RCC 7860 (cell line): ENCODE measurements at regions not wholly inside any gene's neighbourhood (a gene's known extent, or its start where the extent isn't known, plus 50 kb on each side); places are given as distances from the start of the nearest gene placed in this dataset.
"Not testable (repeated sequence)": the region's sequence is repeated elsewhere in the genome, so short reads cannot be mapped to it uniquely, and the experiment has no call there.

Source experiments
- DNase-seq: peaks from one replicate; pipeline ENCODE4 v3.0.0-alpha.2; 2015; ENCODE audit warnings: low spot score
- FAIRE-seq: peaks from 2 replicates; lab custom pipeline; 2012; peaks lifted over from hg19 to GRCh38; lab: Jason Lieb, UNC

DNA sequence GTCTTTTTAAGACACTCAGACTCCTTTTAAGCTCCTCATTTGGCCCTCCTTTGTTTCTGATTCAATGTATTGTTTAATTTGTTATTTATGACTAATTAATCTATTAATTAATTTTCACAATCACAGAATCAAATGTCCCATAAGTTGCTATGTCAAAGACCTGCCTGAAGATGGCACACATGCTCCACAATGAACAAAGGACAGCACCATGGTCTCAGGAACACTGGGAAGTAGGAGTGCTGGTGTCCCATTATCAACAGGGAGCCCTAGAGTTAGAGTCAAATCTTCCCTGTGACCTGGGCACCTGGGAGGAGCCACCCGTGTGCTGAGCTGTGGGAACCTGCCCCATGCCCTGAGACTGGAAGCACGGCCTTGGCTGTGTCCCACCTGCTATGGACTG, 1164.3 kb downstream of the RPIA start:
- not testable (repeated sequence) for DNase-seq, FAIRE-seq

DNA sequence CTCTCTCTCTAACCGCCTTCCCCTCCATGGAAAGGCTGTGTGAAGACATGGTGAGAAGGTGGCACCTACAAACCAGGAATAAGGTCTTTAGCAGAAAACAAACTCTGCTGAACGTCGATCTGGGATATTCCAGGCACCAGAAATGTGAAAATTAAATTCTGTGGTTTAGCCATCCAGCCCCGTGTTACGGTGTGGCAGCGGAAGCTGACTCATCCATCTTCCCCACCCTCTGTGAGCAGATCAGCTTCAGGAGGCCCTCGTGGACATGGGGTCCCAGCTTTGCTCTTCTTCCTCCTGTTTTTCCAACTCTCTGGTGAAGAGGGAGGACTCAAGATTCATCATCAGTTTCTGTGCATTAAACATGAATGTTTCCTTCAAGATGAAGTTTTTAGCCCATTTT, 1164.8 kb downstream of the RPIA start:
- not testable (repeated sequence) for DNase-seq, FAIRE-seq

DNA sequence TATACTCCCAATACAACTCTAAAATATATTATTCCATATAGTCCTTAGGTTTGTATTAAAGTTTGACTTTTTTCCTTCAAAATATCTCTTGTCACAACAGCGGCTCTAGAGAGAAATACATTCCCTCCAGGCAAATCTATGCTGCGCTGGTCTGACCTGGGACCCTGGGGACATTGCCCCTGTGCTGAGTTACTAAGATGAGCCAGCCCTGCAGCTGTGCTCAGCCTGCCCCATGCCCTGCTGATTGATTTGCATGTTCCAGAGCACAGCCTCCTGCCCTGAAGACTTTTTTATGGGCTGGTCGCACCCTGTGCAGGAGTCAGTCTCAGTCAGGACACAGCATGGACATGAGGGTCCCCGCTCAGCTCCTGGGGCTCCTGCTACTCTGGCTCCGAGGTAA, 1170.7 kb downstream of the RPIA start:
- FAIRE-seq, DNase-seq: not testable (repeated sequence)

DNA sequence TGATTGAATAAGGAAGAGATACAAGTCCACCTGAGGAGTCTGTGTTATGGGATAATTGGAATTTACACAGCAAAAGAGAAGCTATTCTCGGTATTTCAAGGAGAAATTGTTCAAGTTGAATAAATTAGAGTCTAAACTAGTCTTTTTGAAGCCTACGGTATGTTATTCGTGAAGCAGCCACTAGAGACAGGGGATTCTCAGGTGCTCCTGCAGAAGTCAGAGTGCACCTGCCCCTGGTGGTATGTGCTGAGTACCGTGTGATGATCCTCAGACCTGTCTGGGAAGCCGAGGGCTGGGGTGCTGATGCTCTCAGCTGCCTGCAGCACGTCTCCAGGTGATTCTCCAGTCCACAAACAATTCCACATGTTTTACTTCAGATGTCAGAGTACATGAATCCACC, 1171.7 kb downstream of the RPIA start:
- FAIRE-seq, result not testable (repeated sequence)

DNA sequence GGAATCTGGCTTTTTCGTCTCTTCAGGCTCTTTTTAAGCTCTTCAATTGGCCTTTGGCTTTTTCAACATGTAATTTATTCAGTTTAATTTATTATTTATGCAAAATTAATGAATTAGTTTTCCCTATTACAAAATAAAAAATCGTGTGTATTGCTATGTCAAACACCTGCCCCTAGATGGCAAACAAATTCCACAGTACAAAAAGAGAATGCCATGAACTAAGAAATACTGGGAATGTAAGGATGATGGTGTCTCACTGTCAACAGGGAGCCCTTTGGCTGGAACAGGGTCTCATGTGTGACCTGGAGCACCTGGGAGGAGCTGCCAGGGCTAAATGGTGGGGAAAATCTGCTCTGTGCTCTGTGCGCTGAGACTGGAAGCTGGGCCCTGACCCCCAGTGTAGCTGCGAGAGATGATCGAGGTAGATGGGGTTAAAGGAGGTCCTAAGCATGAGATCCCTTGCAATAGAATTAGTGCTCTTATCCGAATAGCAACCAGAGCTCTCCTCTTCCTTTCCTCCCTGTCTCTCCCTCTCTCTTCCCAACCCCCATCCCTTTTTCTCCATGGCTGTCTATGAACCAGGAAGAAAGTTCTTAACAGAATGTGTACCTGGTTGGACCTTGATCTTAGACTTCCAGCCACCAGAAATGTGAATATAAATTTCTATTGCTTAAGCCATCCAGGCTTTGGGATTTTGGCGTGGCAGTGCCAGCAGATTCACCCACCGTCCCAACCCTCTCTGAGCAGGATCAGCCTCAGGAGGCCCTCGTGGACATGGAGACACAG, 1183.5 kb downstream of the RPIA start:
- DNase-seq, FAIRE-seq: not testable (repeated sequence)

More for the DNA sequence above, 1171.7 kb downstream of the RPIA start:
- DNase-seq, result not testable (repeated sequence)

DNA sequence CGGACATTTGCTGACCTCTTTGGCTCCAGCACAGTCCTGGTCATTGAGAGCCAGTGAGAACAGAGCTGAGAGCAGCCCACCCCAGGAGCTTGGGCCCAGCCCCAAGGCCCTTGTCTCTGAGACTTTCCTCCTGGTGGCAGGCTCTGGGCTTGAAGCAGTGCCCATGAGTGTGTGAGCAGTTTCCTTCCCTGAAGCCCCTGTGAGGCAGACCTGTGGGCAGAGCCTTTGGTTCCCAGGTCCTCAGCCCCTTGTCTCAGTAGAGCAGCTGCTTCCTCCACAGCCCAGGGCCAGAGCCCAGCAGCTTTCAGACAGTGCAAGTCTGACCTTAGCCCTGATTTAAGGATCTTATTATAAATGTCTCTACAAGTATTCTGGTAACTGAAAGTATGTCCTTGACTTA, 1185.0 kb downstream of the RPIA start:
- not testable (repeated sequence) for DNase-seq, FAIRE-seq

DNA sequence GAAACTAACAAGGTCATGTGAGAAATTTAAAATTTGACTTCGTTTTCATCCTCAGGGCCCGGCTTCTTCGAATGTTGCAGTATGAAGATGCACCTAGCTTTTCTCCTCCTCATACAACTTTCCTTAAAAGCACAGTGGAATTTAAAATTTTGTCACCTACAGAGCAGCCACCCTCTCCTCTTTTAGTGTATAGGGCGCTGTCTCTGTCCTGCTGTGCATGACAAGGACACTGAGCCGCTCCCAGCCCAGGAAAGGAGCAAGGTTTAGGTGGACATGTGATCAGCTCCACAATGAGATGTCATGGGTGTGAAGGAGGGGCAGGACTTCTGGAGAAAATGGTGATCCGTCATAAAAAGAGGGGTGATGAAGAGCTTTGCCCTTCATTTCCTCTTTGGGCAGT, 1185.4 kb downstream of the RPIA start:
- not testable (repeated sequence) for DNase-seq, FAIRE-seq

DNA sequence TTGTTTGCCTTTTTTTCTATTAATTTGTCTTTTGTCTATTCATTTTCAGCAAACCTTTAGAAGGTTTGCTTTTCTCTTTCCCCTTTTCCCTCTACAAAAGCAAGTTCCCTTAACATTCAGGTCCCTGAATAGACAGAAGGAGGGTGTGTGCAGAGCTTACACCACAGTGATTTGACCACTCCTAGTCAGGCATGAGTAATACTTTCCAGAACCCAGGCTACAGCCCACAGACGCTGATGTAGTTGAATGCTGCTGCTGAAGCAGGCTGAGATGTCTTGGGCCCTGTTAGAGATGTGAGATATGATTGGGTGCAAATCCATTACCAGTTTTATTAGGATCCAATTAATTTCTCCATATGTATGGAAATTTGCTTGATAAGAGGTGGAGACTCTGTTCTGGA, 1191.4 kb downstream of the RPIA start:
- FAIRE-seq, DNase-seq: not testable (repeated sequence)

DNA sequence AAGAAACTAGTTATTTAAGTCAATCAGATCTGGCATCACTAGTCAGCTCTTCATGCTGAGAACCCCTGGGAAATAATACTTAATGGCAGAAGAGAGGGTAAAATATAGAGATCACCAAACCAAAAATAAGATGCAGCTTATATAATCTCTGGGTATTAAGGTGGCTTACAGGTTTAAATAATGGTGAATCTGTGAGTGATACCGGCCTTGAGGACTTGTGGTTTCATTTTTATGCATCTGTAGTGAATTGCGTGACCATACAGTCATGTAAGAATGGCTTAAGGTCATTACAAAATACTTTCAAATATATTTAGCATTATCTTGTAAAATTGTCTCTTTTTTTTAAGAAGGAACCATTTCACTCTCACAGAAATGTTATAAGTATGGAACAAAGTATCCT, 1192.2 kb downstream of the RPIA start:
- FAIRE-seq, DNase-seq: not testable (repeated sequence)

DNA sequence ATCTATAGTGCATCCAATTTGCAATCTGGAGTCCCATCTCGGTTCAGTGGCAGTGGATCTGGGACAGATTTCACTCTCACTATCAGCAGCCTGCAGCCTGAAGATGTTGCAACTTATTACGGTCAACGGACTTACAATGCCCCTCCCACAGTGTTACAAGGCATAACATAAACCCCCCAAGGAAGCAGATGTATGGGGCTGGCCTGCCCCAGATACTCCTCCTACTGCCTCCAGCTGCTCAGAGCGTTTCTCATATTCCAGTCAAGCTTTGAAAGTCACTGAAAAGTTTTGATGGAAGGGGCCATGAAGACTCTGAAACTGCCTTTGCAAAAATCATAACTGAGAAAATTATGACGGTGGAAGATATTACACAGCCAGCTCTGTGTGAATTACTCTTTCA, 1193.6 kb downstream of the RPIA start:
- not testable (repeated sequence) for DNase-seq

DNA sequence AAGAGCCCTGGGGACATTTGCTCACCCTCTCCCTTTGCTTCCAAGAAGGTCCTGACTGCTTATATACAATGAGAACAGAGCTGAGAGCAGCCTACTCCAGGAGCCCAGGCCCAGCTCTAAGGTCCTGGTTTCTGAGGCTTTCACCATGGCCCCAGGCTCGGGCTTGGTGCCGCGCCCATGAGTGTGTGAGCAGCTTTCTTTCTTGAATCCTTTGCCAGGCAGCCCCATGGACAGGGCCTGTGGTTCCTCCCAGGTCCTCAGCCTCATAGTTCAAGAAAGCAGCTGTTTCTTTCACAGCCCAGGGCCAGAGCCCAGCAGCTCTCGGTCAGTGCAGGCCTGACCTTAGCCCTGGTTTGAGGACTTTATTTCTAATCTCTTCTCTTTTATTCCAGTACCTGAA, 1197.2 kb downstream of the RPIA start:
- not testable (repeated sequence) for DNase-seq, FAIRE-seq

More for the DNA sequence above, 1193.6 kb downstream of the RPIA start:
- not testable (repeated sequence) for FAIRE-seq

DNA sequence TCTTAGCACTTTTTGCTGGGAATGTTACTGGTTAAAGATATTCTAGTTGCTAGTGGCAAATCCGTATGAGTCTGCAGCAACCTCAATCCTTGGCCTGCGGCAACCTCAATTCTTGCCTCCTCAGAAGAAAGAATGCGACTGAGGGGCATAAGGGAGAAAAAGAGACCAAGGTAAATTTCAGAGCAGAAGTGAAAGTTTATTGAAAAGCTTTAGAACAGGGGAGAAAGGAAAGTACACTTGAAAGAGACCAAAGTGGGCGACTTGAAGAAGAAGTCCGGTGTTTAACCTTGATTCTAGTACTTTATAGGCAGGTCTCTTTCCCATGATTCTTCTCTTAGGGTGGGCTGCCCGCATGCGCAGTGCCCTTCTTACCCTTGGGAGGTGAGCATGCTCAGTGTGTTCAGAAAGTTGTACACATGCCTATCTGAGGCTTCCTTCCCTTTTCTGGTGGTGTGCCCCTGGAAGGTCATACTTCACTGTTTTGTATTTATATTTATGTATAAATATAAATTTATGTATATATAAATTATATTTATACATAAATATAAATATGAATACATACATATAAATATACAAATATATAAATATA, 1198.8 kb downstream of the RPIA start:
- not testable (repeated sequence) for DNase-seq
- peak; percentile 68 for FAIRE-seq

DNA sequence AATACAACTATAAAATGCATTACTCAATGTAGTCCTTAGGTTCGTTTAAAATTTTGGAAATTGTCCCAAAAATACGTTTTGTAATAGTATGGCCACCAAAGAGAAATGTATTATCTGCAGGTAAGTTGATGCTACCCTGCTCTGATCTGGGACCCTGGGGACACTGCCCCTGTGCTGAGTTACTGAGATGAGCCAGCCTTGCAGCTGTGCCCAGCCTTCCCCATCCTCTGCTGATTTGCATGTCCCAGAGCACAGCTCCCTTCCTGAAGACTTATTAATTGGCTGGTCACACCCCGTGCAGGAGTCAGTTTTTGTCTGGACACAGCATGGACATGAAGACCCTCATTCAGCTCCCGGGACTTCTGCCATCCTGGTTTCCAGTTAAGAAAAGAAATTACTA, 1203.5 kb downstream of the RPIA start:
- FAIRE-seq, DNase-seq: not testable (repeated sequence)

DNA sequence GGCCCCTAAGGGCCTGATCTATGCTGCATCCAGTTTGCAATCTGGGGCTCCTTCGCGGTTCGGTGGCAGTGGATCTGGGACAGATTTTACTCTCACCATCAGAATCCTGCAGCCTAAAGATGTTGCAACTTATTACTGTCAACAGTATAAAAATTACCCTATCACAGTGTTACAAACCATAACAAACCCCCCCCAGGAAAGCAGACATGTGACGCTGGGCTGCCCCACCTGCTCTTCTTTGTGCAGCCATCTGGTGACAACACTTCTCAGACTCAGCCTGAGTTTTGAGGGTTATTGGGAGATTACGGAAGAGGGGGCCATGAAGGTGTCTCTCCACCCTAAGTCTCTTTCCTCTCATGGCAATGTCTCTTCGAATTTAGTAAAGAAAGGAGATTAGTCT, 1204.2 kb downstream of the RPIA start:
- FAIRE-seq, DNase-seq: not testable (repeated sequence)

DNA sequence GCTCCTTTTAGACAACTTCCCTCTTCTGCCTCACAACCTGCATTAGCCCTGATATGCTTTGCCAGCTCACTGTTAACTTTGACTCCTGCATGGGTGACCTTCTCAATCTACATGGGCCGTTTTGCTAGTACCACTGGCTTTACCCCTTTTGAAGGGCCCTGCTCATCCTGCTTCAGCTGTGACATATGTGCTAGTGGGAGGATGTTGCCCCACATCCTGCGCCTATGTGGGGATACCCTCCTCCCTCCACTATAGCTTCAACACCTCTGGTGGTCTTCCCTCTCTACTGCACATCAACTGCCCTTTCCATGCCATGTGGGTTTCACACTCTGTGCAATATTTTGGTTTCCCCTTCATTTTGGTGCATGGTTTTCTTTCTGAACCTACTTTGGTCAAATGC, 1235.5 kb downstream of the RPIA start:
- not testable (repeated sequence) for DNase-seq, FAIRE-seq

DNA sequence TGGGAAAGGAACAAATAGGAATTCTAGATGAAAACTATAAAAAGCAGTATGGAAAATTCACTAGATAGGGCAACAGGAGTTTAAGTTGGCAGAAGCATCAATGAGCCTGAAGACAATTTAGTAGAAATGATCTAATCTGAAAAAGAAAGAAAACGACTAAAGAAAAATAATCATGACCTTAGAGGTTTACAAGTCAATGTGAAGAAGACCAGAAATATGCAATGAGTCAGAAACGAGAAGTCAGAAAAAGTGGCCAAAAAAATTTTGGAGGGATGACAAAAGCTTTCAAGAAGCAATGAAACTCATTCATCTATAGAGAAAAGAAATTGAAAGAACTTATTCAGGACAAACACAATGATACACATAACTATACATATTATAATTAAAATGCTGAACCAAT, 1244.0 kb downstream of the RPIA start:
- FAIRE-seq, DNase-seq: not testable (repeated sequence)

DNA sequence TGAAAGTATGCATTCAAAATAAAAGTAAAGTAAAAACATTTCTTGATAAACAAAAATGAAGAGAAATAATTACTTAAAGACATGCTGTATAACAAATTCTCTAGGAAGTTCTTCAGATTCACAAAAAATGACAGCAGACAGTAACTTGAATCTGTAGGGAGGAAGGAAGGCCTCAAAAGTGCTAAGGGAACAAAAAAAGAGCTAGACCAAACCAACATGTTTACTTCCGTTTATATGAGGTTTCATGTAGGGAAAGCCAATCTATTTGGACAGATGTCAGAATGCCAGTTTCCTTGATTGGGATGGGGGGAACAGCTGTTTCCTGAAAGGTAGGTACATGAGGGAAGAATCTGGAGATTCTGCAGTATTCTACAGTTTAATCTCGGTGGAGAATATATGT, 1244.5 kb downstream of the RPIA start:
- not testable (repeated sequence) for FAIRE-seq, DNase-seq

DNA sequence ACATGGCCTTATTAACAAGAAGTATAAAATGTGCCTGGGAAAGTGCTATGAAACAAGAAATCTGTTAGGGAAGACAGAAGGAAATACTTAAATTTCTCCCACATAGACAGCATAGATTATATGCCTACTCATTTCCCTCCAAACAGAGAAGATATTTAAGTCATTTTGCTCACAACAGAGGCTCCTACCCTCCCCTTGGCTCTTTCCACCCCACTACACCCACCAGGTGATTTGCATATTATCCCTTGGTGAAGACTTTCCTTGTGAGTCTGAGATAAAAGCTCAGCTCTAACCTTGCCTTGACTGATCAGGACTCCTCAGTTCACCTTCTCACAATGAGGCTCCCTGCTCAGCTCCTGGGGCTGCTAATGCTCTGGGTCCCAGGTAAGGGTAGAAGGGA, 1245.1 kb downstream of the RPIA start:
- not testable (repeated sequence) for FAIRE-seq

DNA sequence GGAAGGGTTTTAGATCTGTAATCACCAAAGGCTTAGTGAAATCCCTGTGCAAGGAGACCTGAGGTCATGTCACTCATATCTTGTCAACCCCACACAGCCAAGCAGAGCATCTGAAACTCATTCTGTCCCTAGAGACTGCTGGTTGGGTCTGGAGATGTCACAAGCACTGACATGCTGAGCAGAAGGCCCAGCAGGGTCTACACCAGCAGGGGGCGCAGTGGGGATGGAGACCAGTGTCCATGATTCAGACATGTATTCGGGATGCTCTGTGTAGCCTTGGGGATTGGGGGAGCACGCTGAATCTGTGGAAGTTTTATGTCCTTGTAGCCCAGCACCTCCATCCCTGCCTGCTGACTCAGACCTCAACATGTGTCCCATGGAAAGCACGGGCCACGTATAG, 1247.3 kb downstream of the RPIA start:
- FAIRE-seq, DNase-seq: not testable (repeated sequence)

More for the DNA sequence above, 1245.1 kb downstream of the RPIA start:
- not testable (repeated sequence) for DNase-seq

DNA sequence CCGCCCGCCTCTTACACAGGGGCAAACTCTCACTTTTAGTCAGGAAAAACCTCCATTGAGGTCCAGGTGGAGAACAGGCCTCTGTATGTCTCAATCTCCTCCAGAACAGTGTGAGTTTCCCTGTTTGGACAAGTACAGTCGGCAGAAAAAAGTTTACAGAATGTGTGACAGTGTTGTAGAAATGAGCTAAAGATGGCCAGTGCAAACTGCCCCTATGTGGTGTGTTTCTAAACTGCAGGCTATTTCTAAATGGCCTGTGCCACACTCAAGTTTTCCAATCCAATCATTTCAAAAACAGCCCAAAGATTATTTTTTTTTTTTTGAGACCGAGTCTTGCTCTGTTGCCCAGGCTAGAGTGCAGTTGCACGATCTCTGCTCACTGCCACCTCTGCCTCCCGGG, 1252.8 kb downstream of the RPIA start:
- not testable (repeated sequence) for FAIRE-seq

DNA sequence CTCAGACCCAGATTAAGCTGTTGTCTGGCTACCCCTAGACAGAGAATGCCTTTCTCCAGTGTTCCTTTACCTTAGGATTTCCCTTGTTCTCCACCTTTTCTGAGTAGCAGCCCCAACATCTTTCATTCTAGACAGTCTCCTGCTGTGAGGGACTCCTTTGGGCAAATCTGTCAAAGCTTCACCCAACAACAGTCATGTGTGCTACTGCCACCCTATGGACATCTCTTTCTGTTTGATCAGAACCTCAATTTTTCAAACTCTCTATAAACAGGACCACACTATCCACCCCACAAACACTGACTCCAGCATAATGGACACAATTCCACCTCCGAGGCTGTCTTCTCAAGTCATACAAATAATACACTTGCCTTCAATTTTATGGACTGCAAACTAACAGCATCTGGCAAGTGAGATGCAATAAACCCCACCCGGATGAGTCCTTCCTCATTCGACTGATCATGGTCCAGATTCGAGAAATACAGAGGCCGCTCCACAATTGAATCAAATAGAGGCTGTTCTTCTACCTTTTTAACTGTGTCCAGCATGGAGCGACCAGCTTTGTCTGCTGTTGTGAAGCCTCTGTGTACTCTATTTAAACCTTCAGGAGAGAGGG, 1253.6 kb downstream of the RPIA start:
- not testable (repeated sequence) for FAIRE-seq, DNase-seq

More for the DNA sequence above, 1252.8 kb downstream of the RPIA start:
- DNase-seq, result not testable (repeated sequence)
